Stimulated activated CD4-positive, alpha-beta T cell treated with anti-CD3 and anti-CD28 coated beads, Interleukin-12 subunit alpha, Interleukin-12 subunit beta, amount 100 ng/mL, for 4 hours (primary cell): ENCODE measurements at regions not wholly inside any gene's neighbourhood (a gene's known extent, or its start where the extent isn't known, plus 50 kb on each side); places are given as distances from the start of the nearest gene placed in this dataset.

Experiments
- DNase-seq: peaks from one replicate; pipeline ENCODE4 v3.0.0-alpha.2; 2020

- DNase-seq = no peak
Measured at GRCh38 chr14:100674897-100675619, 51.6 kb upstream of the DLK1 start.

GRCh38 chr14:100675699-100676684 is 50.7 kb upstream of the DLK1 start:
- no peak for DNase-seq
